WTC11 (cell line): ENCODE measurements at regions not wholly inside any gene's neighbourhood (a gene's known extent, or its start where the extent isn't known, plus 50 kb on each side); places are given as distances from the start of the nearest gene placed in this dataset.

Experiments used
- ATAC-seq: fragments of 200-7000 bp; cut with Tn5 transposase; 2 replicates; pipeline ENCODE4 v1.10.0; 2021; ENCODE audit warnings: mild to moderate bottlenecking, moderate library complexity
- CTCF ChIA-PET: fragments of 300-600 bp; sonication (Branson Sonifier 250); formaldehyde crosslinking; loops from one replicate; lab custom pipeline; 2021; ENCODE audit warnings: antibody characterized with exemption; lab: Charles Lee
- POLR2A ChIA-PET: fragments of 350-600 bp; sonication (Branson Sonifier 250); formaldehyde crosslinking; loops from one replicate; lab custom pipeline; 2021; ENCODE audit warnings: antibody characterized with exemption; lab: Charles Lee
- DNase-seq: peaks from one replicate; pipeline ENCODE4 v3.0.0; 2021; ENCODE audit warnings: low spot score
- H3K27ac Mint-ChIP-seq: 2 replicates; pipeline ENCODE4 v1.8.0; 2021; ENCODE audit warnings: mixed read lengths
- H3K27me3 Mint-ChIP-seq: 2 replicates; pipeline ENCODE4 v1.8.0; 2021; ENCODE audit warnings: low read depth, mild to moderate bottlenecking, moderate library complexity, mixed read lengths
- H3K36me3 Mint-ChIP-seq: 2 replicates; pipeline ENCODE4 v1.8.0; 2021; ENCODE audit warnings: mixed read lengths
- H3K4me1 Mint-ChIP-seq: 2 replicates; pipeline ENCODE4 v1.8.0; 2022; ENCODE audit warnings: mixed read lengths
- H3K4me3 Mint-ChIP-seq: 2 replicates; pipeline ENCODE4 v1.8.0; 2021; ENCODE audit warnings: mild to moderate bottlenecking, moderate library complexity, mixed read lengths
- H3K9me3 Mint-ChIP-seq: 2 replicates; pipeline ENCODE4 v1.8.0; 2021; ENCODE audit warnings: mixed read lengths
- ARID4B ChIP-seq: sonication (generic); formaldehyde crosslinking; IDR thresholded peaks from 2 replicates; pipeline ENCODE4 v1.8.0; 2023; ENCODE audit warnings: missing genetic modification reagents, mild to moderate bottlenecking, borderline replicate concordance
- ATF3 ChIP-seq: sonication (generic); formaldehyde crosslinking; conservative IDR thresholded peaks from 2 replicates; pipeline ENCODE4 v1.8.1; 2022; ENCODE audit warnings: mild to moderate bottlenecking, missing genetic modification reagents
- CBFB ChIP-seq: sonication (generic); formaldehyde crosslinking; IDR thresholded peaks from 2 replicates; pipeline ENCODE4 v1.8.1; 2022; ENCODE audit warnings: mild to moderate bottlenecking, low read depth, missing genetic modification reagents
- E2F1 ChIP-seq: sonication (generic); formaldehyde crosslinking; IDR thresholded peaks from 2 replicates; pipeline ENCODE4 v1.8.0; 2022; ENCODE audit warnings: mild to moderate bottlenecking, missing genetic modification reagents
- GTF2I ChIP-seq: fragments of 250-450 bp; sonication (Bioruptor Pico); conservative IDR thresholded peaks from 2 replicates; pipeline ENCODE4 v1.4.0; 2021; ENCODE audit warnings: mild to moderate bottlenecking
- JAZF1 ChIP-seq: fragments of 250-450 bp; sonication (Bioruptor Pico); IDR thresholded peaks from 2 replicates; pipeline ENCODE4 v1.9.0; 2021; ENCODE audit warnings: moderate library complexity, mild to moderate bottlenecking, inconsistent platforms
- MLX ChIP-seq: sonication (generic); formaldehyde crosslinking; IDR thresholded peaks from 2 replicates; pipeline ENCODE4 v1.8.1; 2023; ENCODE audit warnings: mild to moderate bottlenecking, missing genetic modification reagents, moderate library complexity
- MXD4 ChIP-seq: fragments of 250-450 bp; sonication (Bioruptor Pico); IDR thresholded peaks from 2 replicates; pipeline ENCODE4 v1.8.0; 2021; ENCODE audit warnings: mild to moderate bottlenecking, moderate library complexity, borderline replicate concordance
- NFYB ChIP-seq: sonication (generic); formaldehyde crosslinking; conservative IDR thresholded peaks from 2 replicates; pipeline ENCODE4 v1.8.0; 2022; ENCODE audit warnings: low read depth, missing genetic modification reagents
- PRDM15 ChIP-seq: sonication (generic); formaldehyde crosslinking; IDR thresholded peaks from 2 replicates; pipeline ENCODE4 v1.8.0; 2022; ENCODE audit warnings: missing genetic modification reagents
- SP1 ChIP-seq: sonication (generic); formaldehyde crosslinking; conservative IDR thresholded peaks from 2 replicates; pipeline ENCODE4 v1.8.1; 2022; ENCODE audit warnings: missing genetic modification reagents
- STAT6 ChIP-seq: sonication (generic); formaldehyde crosslinking; conservative IDR thresholded peaks from 2 replicates; pipeline ENCODE4 v1.8.1; 2023; ENCODE audit warnings: mild to moderate bottlenecking, low read depth, missing genetic modification reagents, moderate library complexity
- USF1 ChIP-seq: sonication (generic); formaldehyde crosslinking; IDR thresholded peaks from 2 replicates; pipeline ENCODE4 v1.8.0; 2022; ENCODE audit warnings: mild to moderate bottlenecking, missing genetic modification reagents
- ZNF121 ChIP-seq: sonication (generic); formaldehyde crosslinking; IDR thresholded peaks from 2 replicates; pipeline ENCODE4 v1.8.0; 2023; ENCODE audit warnings: missing genetic modification reagents
- ZNF138 ChIP-seq: sonication (generic); formaldehyde crosslinking; conservative IDR thresholded peaks from 2 replicates; pipeline ENCODE4 v1.8.1; 2022; ENCODE audit warnings: mild to moderate bottlenecking, moderate library complexity, missing genetic modification reagents
- ZNF263 ChIP-seq: sonication (generic); formaldehyde crosslinking; IDR thresholded peaks from 2 replicates; pipeline ENCODE4 v1.8.1; 2022; ENCODE audit warnings: low read depth, mild to moderate bottlenecking, moderate library complexity, missing genetic modification reagents
- ZNF671 ChIP-seq: fragments of 250-450 bp; sonication (Bioruptor Pico); IDR thresholded peaks from 2 replicates; pipeline ENCODE4 v1.8.0; 2021; ENCODE audit warnings: mild to moderate bottlenecking

- DNase-seq (no peak), ATAC-seq (no peak)
- Mint-ChIP-seq H3K9me3 (0 out of 2 replicates have a peak, but pooled peaks cover 4% of the 10 kb centered on the region), H3K4me3 (no peak overlapping the region), H3K27me3 (no peaks in the 10 kb centered on the region; the same call in none of the 2 replicates), H3K4me1 (peaks cover 13% of the 10 kb centered on the region), H3K36me3 (no peaks in the 10 kb centered on the region), H3K27ac (no peak overlapping the region)
- CTCF ChIA-PET: no interaction called here
- TF ChIP-seq ARID4B (no peak), STAT6 (CRISPR knock-in tag) (no peak), ZNF138 (CRISPR knock-in tag) (no peak), ZNF263 (CRISPR knock-in tag) (no peak), ZNF121 (no peak), USF1 (no peak), MLX (no peak), ZNF671 (CRISPR knock-in tag) (no peak), E2F1 (CRISPR knock-in tag) (no peak), JAZF1 (no peak), NFYB (no peak), PRDM15 (CRISPR knock-in tag) (no peak), MXD4 (CRISPR knock-in tag) (no peak), GTF2I (no peak), SP1 (CRISPR knock-in tag) (no peak), CBFB (CRISPR knock-in tag) (no peak), ATF3 (CRISPR knock-in tag) (no peak)
- POLR2A ChIA-PET: no interaction called here
Measured at GRCh38 chr9:107215381-107215780, 67.7 kb upstream of the RAD23B start.
